ENCODE measurements at regions not wholly inside any gene's neighbourhood (a gene's known extent, or its start where the extent isn't known, plus 50 kb on each side); places are given as distances from the start of the nearest gene placed in this dataset.
"Not testable (repeated sequence)": the region's sequence is repeated elsewhere in the genome, so short reads cannot be mapped to it uniquely, and the experiment has no call there.

- Histone ChIP-seq H3K4me3 (no peak overlapping the region), H3K9me3 (no peaks in the 10 kb centered on the region), H3K27ac (no peak overlapping the region), H3K4me1 (no peaks in the 10 kb centered on the region), H3K36me3 (no peaks in the 10 kb centered on the region), H3K27me3 (no peaks in the 10 kb centered on the region)
- no peak for TF ChIP-seq CTCF (IDR thresholded peaks at IDR 0.05)
- TF ChIP-seq POLR2A (IDR thresholded peaks at IDR 0.05): no peak
- DNase-seq: no peak
Observed at GRCh38 chr5:28678899-28679298, 1640.5 kb upstream of the CDH9 start.

GRCh38 chr5:28666110-28666509 is 1627.7 kb upstream of the CDH9 start:
- Histone ChIP-seq H3K27me3 (no peaks in the 10 kb centered on the region), H3K4me1 (no peaks in the 10 kb centered on the region), H3K9me3 (peaks cover 0 to 4% (median 0%) of the 10 kb centered on the region in 4 donors), H3K4me3 (no peak overlapping the region), H3K36me3 (no peaks in the 10 kb centered on the region), H3K27ac (no peak overlapping the region)
- DNase-seq: no peak
- no peak for TF ChIP-seq POLR2A (IDR thresholded peaks at IDR 0.05)

GRCh38 chr5:28648108-28648507 is 1609.7 kb upstream of the CDH9 start:
- H3K4me1 ChIP-seq: no peaks in the 10 kb centered on the region
- H3K27ac ChIP-seq: no peak overlapping the region
- peaks cover 0 to 3% (median 0%) of the 10 kb centered on the region in 4 donors for H3K9me3 ChIP-seq
- no peaks in the 10 kb centered on the region for H3K27me3 ChIP-seq
- TF ChIP-seq CTCF (IDR thresholded peaks at IDR 0.05): no peak
- TF ChIP-seq POLR2A (IDR thresholded peaks at IDR 0.05): no peak
- H3K36me3 ChIP-seq: no peaks in the 10 kb centered on the region
- DNase-seq: no peak
- no peak overlapping the region for H3K4me3 ChIP-seq

GRCh38 chr5:28632607-28633006 is 1594.2 kb upstream of the CDH9 start:
- Histone ChIP-seq H3K4me3 (no peak overlapping the region), H3K36me3 (no peaks in the 10 kb centered on the region), H3K4me1 (no peaks in the 10 kb centered on the region), H3K27me3 (no peaks in the 10 kb centered on the region), H3K27ac (no peak overlapping the region), H3K9me3 (no peaks in the 10 kb centered on the region)
- no peak for DNase-seq
- TF ChIP-seq POLR2A (IDR thresholded peaks at IDR 0.05) (no peak), CTCF (IDR thresholded peaks at IDR 0.05) (no peak)

- H3K4me1 ChIP-seq: no peaks in the 10 kb centered on the region
- DNase-seq: no peak
- no peak overlapping the region for H3K4me3 ChIP-seq
- no peaks in the 10 kb centered on the region for H3K27me3 ChIP-seq
- no peak overlapping the region for H3K27ac ChIP-seq
- H3K36me3 ChIP-seq: no peaks in the 10 kb centered on the region
- TF ChIP-seq CTCF (IDR thresholded peaks at IDR 0.05) (no peak), POLR2A (IDR thresholded peaks at IDR 0.05) (no peak)
- peaks cover 0 to 3% (median 0%) of the 10 kb centered on the region in 4 donors for H3K9me3 ChIP-seq
Observed at GRCh38 chr5:28603869-28604268, 1565.5 kb upstream of the CDH9 start.

- no peaks in the 10 kb centered on the region for H3K27me3 ChIP-seq
- no peaks in the 10 kb centered on the region for H3K4me1 ChIP-seq
- H3K36me3 ChIP-seq: no peaks in the 10 kb centered on the region
- H3K4me3 ChIP-seq: no peak overlapping the region
- TF ChIP-seq POLR2A (IDR thresholded peaks at IDR 0.05) (no peak), CTCF (IDR thresholded peaks at IDR 0.05) (no peak)
- peaks cover 0 to 3% (median 0%) of the 10 kb centered on the region in 4 donors for H3K9me3 ChIP-seq
- H3K27ac ChIP-seq: no peak overlapping the region
- no peak for DNase-seq
Observed at GRCh38 chr5:28602429-28602828, 1564.0 kb upstream of the CDH9 start.

- not testable (repeated sequence) for DNase-seq, H3K27ac ChIP-seq, H3K4me1 ChIP-seq, H3K4me3 ChIP-seq, H3K27me3 ChIP-seq, H3K36me3 ChIP-seq, H3K9me3 ChIP-seq
Observed at GRCh38 chr5:28596707-28597106, 1558.3 kb upstream of the CDH9 start.

Data from Peyer's patch (tissue), 4 donors.